WTC11 (cell line): ENCODE measurements at regions not wholly inside any gene's neighbourhood (a gene's known extent, or its start where the extent isn't known, plus 50 kb on each side); places are given as distances from the start of the nearest gene placed in this dataset.

ENCODE experiments used
- ATAC-seq: fragments of 200-7000 bp; cut with Tn5 transposase; 2 replicates; pipeline ENCODE4 v1.10.0; 2021; ENCODE audit warnings: mild to moderate bottlenecking, moderate library complexity
- CTCF ChIA-PET: fragments of 300-600 bp; sonication (Branson Sonifier 250); formaldehyde crosslinking; loops from one replicate; lab custom pipeline; 2021; ENCODE audit warnings: antibody characterized with exemption; lab: Charles Lee
- POLR2A ChIA-PET: fragments of 350-600 bp; sonication (Branson Sonifier 250); formaldehyde crosslinking; loops from one replicate; lab custom pipeline; 2021; ENCODE audit warnings: antibody characterized with exemption; lab: Charles Lee
- DNase-seq: peaks from one replicate; pipeline ENCODE4 v3.0.0; 2021; ENCODE audit warnings: low spot score
- H3K27ac Mint-ChIP-seq: 2 replicates; pipeline ENCODE4 v1.8.0; 2021; ENCODE audit warnings: mixed read lengths
- H3K27me3 Mint-ChIP-seq: 2 replicates; pipeline ENCODE4 v1.8.0; 2021; ENCODE audit warnings: low read depth, mild to moderate bottlenecking, moderate library complexity, mixed read lengths
- H3K36me3 Mint-ChIP-seq: 2 replicates; pipeline ENCODE4 v1.8.0; 2021; ENCODE audit warnings: mixed read lengths
- H3K4me1 Mint-ChIP-seq: 2 replicates; pipeline ENCODE4 v1.8.0; 2022; ENCODE audit warnings: mixed read lengths
- H3K4me3 Mint-ChIP-seq: 2 replicates; pipeline ENCODE4 v1.8.0; 2021; ENCODE audit warnings: mild to moderate bottlenecking, moderate library complexity, mixed read lengths
- H3K9me3 Mint-ChIP-seq: 2 replicates; pipeline ENCODE4 v1.8.0; 2021; ENCODE audit warnings: mixed read lengths
- AFF4 ChIP-seq: sonication (generic); formaldehyde crosslinking; IDR thresholded peaks from 2 replicates; pipeline ENCODE4 v1.8.1; 2023; ENCODE audit warnings: mild to moderate bottlenecking, missing genetic modification reagents, borderline replicate concordance
- ATF1 ChIP-seq: sonication (generic); formaldehyde crosslinking; IDR thresholded peaks from 2 replicates; pipeline ENCODE4 v1.8.1; 2023; ENCODE audit warnings: mild to moderate bottlenecking, moderate library complexity, missing genetic modification reagents
- CBFB ChIP-seq: sonication (generic); formaldehyde crosslinking; IDR thresholded peaks from 2 replicates; pipeline ENCODE4 v1.8.1; 2022; ENCODE audit warnings: mild to moderate bottlenecking, low read depth, missing genetic modification reagents
- E2F4 ChIP-seq: sonication (generic); formaldehyde crosslinking; IDR thresholded peaks from 2 replicates; pipeline ENCODE4 v1.8.1; 2022; ENCODE audit warnings: low read depth, mild to moderate bottlenecking, moderate library complexity, missing genetic modification reagents, borderline replicate concordance
- EMX1 ChIP-seq: fragments of 250-450 bp; sonication (Bioruptor Pico); IDR thresholded peaks from 2 replicates; pipeline ENCODE4 v1.8.0; 2021; ENCODE audit warnings: mild to moderate bottlenecking
- FOXP1 ChIP-seq: sonication (generic); formaldehyde crosslinking; IDR thresholded peaks from 2 replicates; pipeline ENCODE4 v1.8.0; 2022; ENCODE audit warnings: missing genetic modification reagents, mild to moderate bottlenecking, moderate library complexity, borderline replicate concordance
- GRHL2 ChIP-seq: fragments of 250-450 bp; sonication (Bioruptor Pico); IDR thresholded peaks from 2 replicates; pipeline ENCODE4 v1.8.0; 2022; ENCODE audit warnings: mild to moderate bottlenecking, moderate library complexity; ENCODE audit not compliant: insufficient replicate concordance, severe bottlenecking
- GTF2I ChIP-seq: fragments of 250-450 bp; sonication (Bioruptor Pico); conservative IDR thresholded peaks from 2 replicates; pipeline ENCODE4 v1.4.0; 2021; ENCODE audit warnings: mild to moderate bottlenecking
- IRF2 ChIP-seq: sonication (generic); formaldehyde crosslinking; IDR thresholded peaks from 2 replicates; pipeline ENCODE4 v1.8.0; 2022; ENCODE audit warnings: low read depth, missing genetic modification reagents, borderline replicate concordance
- JUN ChIP-seq: sonication (generic); formaldehyde crosslinking; IDR thresholded peaks from 2 replicates; pipeline ENCODE4 v1.8.0; 2023; ENCODE audit warnings: mild to moderate bottlenecking, missing genetic modification reagents
- NFATC4 ChIP-seq: fragments of 250-450 bp; sonication (Bioruptor Pico); IDR thresholded peaks from 2 replicates; pipeline ENCODE4 v1.9.0; 2021; ENCODE audit warnings: mild to moderate bottlenecking
- NFE2L1 ChIP-seq: sonication (generic); formaldehyde crosslinking; IDR thresholded peaks from 2 replicates; pipeline ENCODE4 v1.8.1; 2023; ENCODE audit warnings: missing genetic modification reagents
- PREB ChIP-seq: sonication (generic); formaldehyde crosslinking; IDR thresholded peaks from 2 replicates; pipeline ENCODE4 v1.8.1; 2022; ENCODE audit warnings: mild to moderate bottlenecking, missing genetic modification reagents, moderate library complexity, borderline replicate concordance
- RORB ChIP-seq: fragments of 250-450 bp; sonication (Bioruptor Pico); IDR thresholded peaks from 2 replicates; pipeline ENCODE4 v1.9.0; 2021; ENCODE audit warnings: mild to moderate bottlenecking
- STAT6 ChIP-seq: sonication (generic); formaldehyde crosslinking; conservative IDR thresholded peaks from 2 replicates; pipeline ENCODE4 v1.8.1; 2023; ENCODE audit warnings: mild to moderate bottlenecking, low read depth, missing genetic modification reagents, moderate library complexity
- USF1 ChIP-seq: sonication (generic); formaldehyde crosslinking; IDR thresholded peaks from 2 replicates; pipeline ENCODE4 v1.8.0; 2022; ENCODE audit warnings: mild to moderate bottlenecking, missing genetic modification reagents
- USF2 ChIP-seq: sonication (generic); formaldehyde crosslinking; IDR thresholded peaks from 2 replicates; pipeline ENCODE4 v1.8.1; 2023; ENCODE audit warnings: mild to moderate bottlenecking, missing genetic modification reagents, moderate library complexity
- ZBTB43 ChIP-seq: sonication (generic); formaldehyde crosslinking; IDR thresholded peaks from 2 replicates; pipeline ENCODE4 v1.8.1; 2023; ENCODE audit warnings: mild to moderate bottlenecking, missing genetic modification reagents
- ZNF416 ChIP-seq: fragments of 250-450 bp; sonication (Bioruptor Pico); IDR thresholded peaks from 2 replicates; pipeline ENCODE4 v1.9.0; 2021; ENCODE audit warnings: mild to moderate bottlenecking, inconsistent platforms
- ZNF423 ChIP-seq: fragments of 250-450 bp; sonication (Bioruptor Pico); IDR thresholded peaks from 2 replicates; pipeline ENCODE4 v2.1.2; 2022; ENCODE audit warnings: mild to moderate bottlenecking, moderate library complexity
- ZNF671 ChIP-seq: fragments of 250-450 bp; sonication (Bioruptor Pico); IDR thresholded peaks from 2 replicates; pipeline ENCODE4 v1.8.0; 2021; ENCODE audit warnings: mild to moderate bottlenecking
- ZSCAN18 ChIP-seq: fragments of 250-450 bp; sonication (Bioruptor Pico); IDR thresholded peaks from 2 replicates; pipeline ENCODE4 v2.1.2; 2022; ENCODE audit warnings: mild to moderate bottlenecking, moderate library complexity

- DNase-seq (no peak), ATAC-seq (no peak)
- peaks cover 19% of the 10 kb centered on the region for H3K9me3 Mint-ChIP-seq
- peaks cover 33% of the 10 kb centered on the region for H3K4me1 Mint-ChIP-seq
- peaks cover 4% of the 10 kb centered on the region; the same call in 1 of the 2 replicates for H3K36me3 Mint-ChIP-seq
- H3K27ac Mint-ChIP-seq = no peak overlapping the region
- POLR2A ChIA-PET = no interaction called here
- no peak overlapping the region for H3K4me3 Mint-ChIP-seq
- CTCF ChIA-PET = interaction anchor here (0.7 to 2.2 kb wide), 4 partner anchors 9 to 78 kb away, joined by 3 to 5 read pairs (median 4); no protein-coding TSS in a partner anchor
- no peaks in the 10 kb centered on the region for H3K27me3 Mint-ChIP-seq
- TF ChIP-seq ZNF671 (CRISPR knock-in tag) = no peak
- no peak for TF ChIP-seq NFATC4 (CRISPR knock-in tag)
- no peak for TF ChIP-seq RORB (CRISPR knock-in tag)
- no peak for TF ChIP-seq ZSCAN18 (CRISPR knock-in tag)
- TF ChIP-seq EMX1 (CRISPR knock-in tag) = no peak
- no peak for TF ChIP-seq FOXP1 (CRISPR knock-in tag)
- TF ChIP-seq ZNF416 (CRISPR knock-in tag) = no peak
- TF ChIP-seq GTF2I (CRISPR knock-in tag) = no peak
- TF ChIP-seq USF2 = no peak
- no peak for TF ChIP-seq JUN
- no peak for TF ChIP-seq ATF1 (CRISPR knock-in tag)
- no peak for TF ChIP-seq IRF2
- no peak for TF ChIP-seq CBFB (CRISPR knock-in tag)
- TF ChIP-seq ZBTB43 = no peak
- TF ChIP-seq ZNF423 (CRISPR knock-in tag) = no peak
- TF ChIP-seq USF1 (CRISPR knock-in tag) = no peak
- TF ChIP-seq GRHL2 (CRISPR knock-in tag) = no peak
Measured at GRCh38 chr12:98388126-98388525, 127.3 kb upstream of the TMPO start.

GRCh38 chr12:98389593-98389992, 125.8 kb upstream of the TMPO start:
- peaks cover 33% of the 10 kb centered on the region for H3K4me1 Mint-ChIP-seq
- no peak for DNase-seq
- ChIA-PET POLR2A (no interaction called here), CTCF (interaction anchor here (0.6 to 2.2 kb wide), 2 partner anchors 15 to 22 kb away, joined by 5 to 6 read pairs; no protein-coding TSS in a partner anchor)
- no peak for ATAC-seq
- peaks cover 14% of the 10 kb centered on the region for H3K9me3 Mint-ChIP-seq
- H3K27ac Mint-ChIP-seq = no peak overlapping the region
- TF ChIP-seq PREB (CRISPR knock-in tag) (no peak), NFE2L1 (no peak), E2F4 (CRISPR knock-in tag) (no peak), STAT6 (CRISPR knock-in tag) (no peak), AFF4 (CRISPR knock-in tag) (no peak)
- no peak overlapping the region for H3K4me3 Mint-ChIP-seq
- no peaks in the 10 kb centered on the region for H3K27me3 Mint-ChIP-seq
- H3K36me3 Mint-ChIP-seq = peaks cover 4% of the 10 kb centered on the region; the same call in 1 of the 2 replicates
